ENCODE measurements at regions not wholly inside any gene's neighbourhood (a gene's known extent, or its start where the extent isn't known, plus 50 kb on each side); places are given as distances from the start of the nearest gene placed in this dataset.

GRCh38 chr9:31799953-31800609, 584.4 kb upstream of the ACO1 start:
- TF ChIP-seq CTCF (IDR thresholded peaks at IDR 0.05) (no peak), POLR2A (IDR thresholded peaks at IDR 0.05) (no peak)

Data from lower leg skin (tissue), 3 donors.